ENCODE measurements at regions not wholly inside any gene's neighbourhood (a gene's known extent, or its start where the extent isn't known, plus 50 kb on each side); places are given as distances from the start of the nearest gene placed in this dataset.
A peak's percentile ranks its signal among the peaks of the same experiment; 100 is the strongest.
"Not testable (repeated sequence)": the region's sequence is repeated elsewhere in the genome, so short reads cannot be mapped to it uniquely, and the experiment has no call there.

GRCh38 chr7:114173170-114173890 is 241.3 kb upstream of the FOXP2 start:
- peak; percentile 92 for FAIRE-seq

GRCh38 chr7:114169389-114169788 is 245.2 kb upstream of the FOXP2 start:
- FAIRE-seq, result not testable (repeated sequence)

- no peak for FAIRE-seq
Measured at GRCh38 chr7:114160925-114161324, 242.1 kb upstream of the PPP1R3A start.

- FAIRE-seq, result no peak
Measured at GRCh38 chr7:114158854-114159253, 240.0 kb upstream of the PPP1R3A start.

- no peak for FAIRE-seq
Measured at GRCh38 chr7:114158275-114158674, 239.5 kb upstream of the PPP1R3A start.

GRCh38 chr7:114156178-114156577 is 237.4 kb upstream of the PPP1R3A start:
- FAIRE-seq, result no peak

GRCh38 chr7:114155116-114156110 is 236.6 kb upstream of the PPP1R3A start:
- no peak for FAIRE-seq

- FAIRE-seq, result no peak
Measured at GRCh38 chr7:114153700-114154099, 234.9 kb upstream of the PPP1R3A start.

GRCh38 chr7:114152314-114152938 is 233.6 kb upstream of the PPP1R3A start:
- FAIRE-seq, result no peak

- no peak for FAIRE-seq
Measured at GRCh38 chr7:114151777-114152176, 233.0 kb upstream of the PPP1R3A start.

- FAIRE-seq, result peak; percentile 17
Measured at GRCh38 chr7:114150689-114151088, 231.9 kb upstream of the PPP1R3A start.

- FAIRE-seq, result no peak
Measured at GRCh38 chr7:114148779-114149178, 230.0 kb upstream of the PPP1R3A start.

- FAIRE-seq, result no peak
Measured at GRCh38 chr7:114141415-114141814, 222.6 kb upstream of the PPP1R3A start.

- FAIRE-seq, result no peak
Measured at GRCh38 chr7:114140561-114140960, 221.8 kb upstream of the PPP1R3A start.

GRCh38 chr7:114139690-114140089 is 220.9 kb upstream of the PPP1R3A start:
- not testable (repeated sequence) for FAIRE-seq

GRCh38 chr7:114138587-114138986 is 219.8 kb upstream of the PPP1R3A start:
- no peak for FAIRE-seq

GRCh38 chr7:114133717-114134116 is 214.9 kb upstream of the PPP1R3A start:
- FAIRE-seq, result no peak

- FAIRE-seq, result no peak
Measured at GRCh38 chr7:114130866-114131265, 212.1 kb upstream of the PPP1R3A start.

- FAIRE-seq, result no peak
Measured at GRCh38 chr7:114128880-114129279, 210.1 kb upstream of the PPP1R3A start.

GRCh38 chr7:114126095-114126494 is 207.3 kb upstream of the PPP1R3A start:
- no peak for FAIRE-seq

GRCh38 chr7:114112806-114113205 is 194.0 kb upstream of the PPP1R3A start:
- FAIRE-seq, result no peak

GRCh38 chr7:114110666-114111065 is 191.9 kb upstream of the PPP1R3A start:
- no peak for FAIRE-seq

GRCh38 chr7:114109721-114110120 is 190.9 kb upstream of the PPP1R3A start:
- peak; percentile 95 for FAIRE-seq

Data from islet of Langerhans (tissue), 1 donor.